ENCODE measurements at regions not wholly inside any gene's neighbourhood (a gene's known extent, or its start where the extent isn't known, plus 50 kb on each side); places are given as distances from the start of the nearest gene placed in this dataset.

DNA sequence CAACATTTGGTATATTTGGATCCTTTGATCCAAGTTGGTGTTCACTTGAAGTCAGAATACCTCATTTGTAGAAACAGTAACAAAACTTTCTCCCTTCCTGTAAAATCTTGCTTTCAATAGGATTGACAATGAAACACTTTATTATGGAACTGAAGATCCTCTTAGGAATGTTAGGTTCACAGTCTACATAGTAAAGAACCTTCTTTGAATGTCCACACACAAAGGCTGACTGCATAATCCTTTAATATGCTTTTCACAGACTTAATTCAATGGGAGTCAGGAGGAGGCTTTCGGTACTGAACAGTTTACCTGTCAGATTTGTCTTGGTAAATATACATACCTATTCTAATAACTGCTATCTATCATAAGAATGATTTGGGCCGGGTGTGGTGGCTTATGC lies 188.5 kb downstream of the SPRY1 start:
- H3K27me3 ChIP-seq (ENCODE audit: control insufficient read depth, insufficient read depth, low read length): no peaks in the 10 kb centered on the region
- intact Hi-C loops (cut with DNase I): no loop called here
- no peak overlapping the region for H3K27ac ChIP-seq (ENCODE audit: low read depth in 2 of 2, low read length in 2 of 2)
- H3K9me3 ChIP-seq (ENCODE audit: control insufficient read depth in 2 of 3, insufficient read depth in 1 of 3, low read length in 3 of 3): peaks cover 0 to 12% (median 0%) of the 10 kb centered on the region in 3 donors
- no peak overlapping the region for H3K4me3 ChIP-seq (ENCODE audit: low read length in 3 of 3)
- TF ChIP-seq, protein P1, sequence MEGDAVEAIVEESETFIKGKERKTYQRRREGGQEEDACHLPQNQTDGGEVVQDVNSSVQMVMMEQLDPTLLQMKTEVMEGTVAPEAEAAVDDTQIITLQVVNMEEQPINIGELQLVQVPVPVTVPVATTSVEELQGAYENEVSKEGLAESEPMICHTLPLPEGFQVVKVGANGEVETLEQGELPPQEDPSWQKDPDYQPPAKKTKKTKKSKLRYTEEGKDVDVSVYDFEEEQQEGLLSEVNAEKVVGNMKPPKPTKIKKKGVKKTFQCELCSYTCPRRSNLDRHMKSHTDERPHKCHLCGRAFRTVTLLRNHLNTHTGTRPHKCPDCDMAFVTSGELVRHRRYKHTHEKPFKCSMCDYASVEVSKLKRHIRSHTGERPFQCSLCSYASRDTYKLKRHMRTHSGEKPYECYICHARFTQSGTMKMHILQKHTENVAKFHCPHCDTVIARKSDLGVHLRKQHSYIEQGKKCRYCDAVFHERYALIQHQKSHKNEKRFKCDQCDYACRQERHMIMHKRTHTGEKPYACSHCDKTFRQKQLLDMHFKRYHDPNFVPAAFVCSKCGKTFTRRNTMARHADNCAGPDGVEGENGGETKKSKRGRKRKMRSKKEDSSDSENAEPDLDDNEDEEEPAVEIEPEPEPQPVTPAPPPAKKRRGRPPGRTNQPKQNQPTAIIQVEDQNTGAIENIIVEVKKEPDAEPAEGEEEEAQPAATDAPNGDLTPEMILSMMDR (IDR thresholded peaks at IDR 0.05; ENCODE audit: borderline replicate concordance, extremely low read depth, insufficient read depth): no peak
- no peak overlapping the region for H3K9ac ChIP-seq (ENCODE audit: low read length in 3 of 3)
- peaks cover 0 to 5% (median 0%) of the 10 kb centered on the region in 3 donors for H3K4me1 ChIP-seq (ENCODE audit: control insufficient read depth in 2 of 3, insufficient read depth in 2 of 3, low read depth in 1 of 3, low read length in 3 of 3)
- no peak for DNase-seq
- FAIRE-seq: no peak
- no peaks in the 10 kb centered on the region for H3K36me3 ChIP-seq (ENCODE audit: control insufficient read depth in 2 of 3, insufficient read depth in 3 of 3, low read length in 3 of 3)

DNA sequence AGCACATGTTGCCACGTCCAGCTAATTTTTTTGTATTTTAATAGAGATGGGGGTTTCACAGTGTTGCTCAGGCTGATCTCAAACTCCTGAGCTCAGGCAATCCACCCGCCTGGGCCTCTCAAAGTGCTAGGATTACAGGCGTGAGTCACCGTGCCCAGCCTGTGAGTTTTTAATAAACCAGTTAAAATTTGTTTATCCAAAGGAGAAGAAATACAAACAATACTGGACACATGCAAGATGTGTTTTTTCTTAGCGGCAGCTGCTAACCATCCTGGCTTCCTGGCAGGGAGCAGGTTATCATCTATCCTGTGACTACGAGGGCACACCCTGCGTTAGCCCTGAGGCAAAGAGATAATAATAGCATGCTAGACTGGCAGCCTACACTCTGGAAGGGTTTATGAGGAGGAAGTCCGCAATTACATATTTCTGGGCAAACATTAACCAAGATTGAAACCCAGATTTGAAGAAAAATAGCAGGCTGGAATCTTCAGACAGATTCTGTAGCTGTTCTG lies 191.4 kb downstream of the SPRY1 start:
- peak overlapping the region in 1 of 2 donors; percentile 49 for H3K27ac ChIP-seq (ENCODE audit: low read depth in 2 of 2, low read length in 2 of 2)
- H3K27me3 ChIP-seq (ENCODE audit: control insufficient read depth, insufficient read depth, low read length): no peaks in the 10 kb centered on the region
- no peaks in the 10 kb centered on the region for H3K9me3 ChIP-seq (ENCODE audit: control insufficient read depth in 2 of 3, insufficient read depth in 1 of 3, low read length in 3 of 3)
- no peaks in the 10 kb centered on the region for H3K36me3 ChIP-seq (ENCODE audit: control insufficient read depth in 2 of 3, insufficient read depth in 3 of 3, low read length in 3 of 3)
- H3K4me3 ChIP-seq (ENCODE audit: low read length in 3 of 3): peak overlapping the region in 1 of 3 donors; percentile 33
- H3K4me1 ChIP-seq (ENCODE audit: control insufficient read depth in 2 of 3, insufficient read depth in 2 of 3, low read depth in 1 of 3, low read length in 3 of 3): peaks cover 0 to 5% (median 0%) of the 10 kb centered on the region in 3 donors
- H3K9ac ChIP-seq (ENCODE audit: low read length in 3 of 3): no peak overlapping the region
- intact Hi-C loops (cut with DNase I): no loop called here
- peak in 4 of 5 donors; percentile 18 to 67 (median 52) for DNase-seq
- TF ChIP-seq, protein P1 (IDR thresholded peaks at IDR 0.05; ENCODE audit: borderline replicate concordance, extremely low read depth, insufficient read depth): no peak
- FAIRE-seq: no peak

DNA sequence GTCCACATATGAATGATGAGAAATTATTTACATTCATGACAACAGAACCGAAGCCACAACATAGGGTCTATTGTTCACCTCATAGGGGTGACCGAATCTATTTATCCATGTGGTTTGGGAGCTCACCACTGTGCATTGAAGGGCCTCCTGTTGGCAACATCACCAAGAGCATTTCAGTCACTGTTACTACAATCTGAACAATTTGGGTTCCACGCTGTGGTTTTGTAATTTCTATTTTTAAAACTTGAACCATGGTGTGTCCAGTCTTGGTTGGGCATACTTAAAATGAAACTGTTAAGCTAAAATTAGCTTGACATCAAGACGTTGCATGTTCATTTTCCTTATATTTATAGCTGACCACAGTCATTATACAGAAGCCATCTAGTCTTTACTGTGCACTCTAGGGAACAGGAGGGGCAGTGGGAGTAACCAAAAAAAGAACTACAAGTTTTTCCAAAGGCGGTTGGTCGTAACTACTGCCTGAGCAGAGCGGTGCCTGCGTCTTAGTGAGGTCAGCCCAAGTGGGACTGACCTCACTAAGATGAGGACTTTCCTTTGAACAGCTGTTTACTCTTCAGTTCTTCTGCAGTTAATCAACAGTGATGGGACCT lies 192.1 kb downstream of the SPRY1 start:
- peak in 1 of 5 donors; percentile 53 for DNase-seq
- FAIRE-seq: no peak
- Histone ChIP-seq H3K4me3 (ENCODE audit: low read length in 3 of 3) (peak overlapping the region in 1 of 3 donors; percentile 33), H3K9me3 (ENCODE audit: control insufficient read depth in 2 of 3, insufficient read depth in 1 of 3, low read length in 3 of 3) (no peaks in the 10 kb centered on the region), H3K27me3 (ENCODE audit: control insufficient read depth, insufficient read depth, low read length) (no peaks in the 10 kb centered on the region), H3K36me3 (ENCODE audit: control insufficient read depth in 2 of 3, insufficient read depth in 3 of 3, low read length in 3 of 3) (no peaks in the 10 kb centered on the region), H3K9ac (ENCODE audit: low read length in 3 of 3) (no peak overlapping the region), H3K4me1 (ENCODE audit: control insufficient read depth in 2 of 3, insufficient read depth in 2 of 3, low read depth in 1 of 3, low read length in 3 of 3) (peaks cover 0 to 5% (median 0%) of the 10 kb centered on the region in 3 donors), H3K27ac (ENCODE audit: low read depth in 2 of 2, low read length in 2 of 2) (peak overlapping the region in 1 of 2 donors; percentile 49)
- intact Hi-C loops (cut with DNase I): no loop called here
- TF ChIP-seq, protein P1 (IDR thresholded peaks at IDR 0.05; ENCODE audit: borderline replicate concordance, extremely low read depth, insufficient read depth): no peak
